Ishikawa (cell line): ENCODE measurements at regions not wholly inside any gene's neighbourhood (a gene's known extent, or its start where the extent isn't known, plus 50 kb on each side); places are given as distances from the start of the nearest gene placed in this dataset.
A peak's percentile ranks its signal among the peaks of the same experiment; 100 is the strongest.

Experiments used
- CEBPB ChIP-seq: IDR thresholded peaks from 2 replicates; pipeline ENCODE4 v1.6.1; 2012
- CREB1 ChIP-seq: IDR thresholded peaks from 2 replicates; pipeline ENCODE4 v1.6.1; 2012; ENCODE audit warnings: low read depth
- EGR1 ChIP-seq: IDR thresholded peaks from 2 replicates; pipeline ENCODE4 v1.6.1; 2012
- EP300 ChIP-seq: IDR thresholded peaks from 2 replicates; pipeline ENCODE4 v1.6.1; 2012; ENCODE audit warnings: borderline replicate concordance
- FOXM1 ChIP-seq: IDR thresholded peaks from 2 replicates; pipeline ENCODE4 v1.6.1; 2012; ENCODE audit warnings: low read depth, borderline replicate concordance
- NFIC ChIP-seq: IDR thresholded peaks from 2 replicates; pipeline ENCODE4 v1.6.1; 2012
- RAD21 ChIP-seq: IDR thresholded peaks from 2 replicates; pipeline ENCODE4 v1.6.1; 2012; ENCODE audit warnings: low read depth
- TAF1 ChIP-seq: IDR thresholded peaks from 2 replicates; pipeline ENCODE4 v1.6.1; 2012; ENCODE audit warnings: low read depth, mild to moderate bottlenecking
- TCF12 ChIP-seq: IDR thresholded peaks from 2 replicates; pipeline ENCODE4 v1.6.1; 2012; ENCODE audit warnings: low read depth
- TEAD4 ChIP-seq: IDR thresholded peaks from 2 replicates; pipeline ENCODE4 v1.6.1; 2012
- YY1 ChIP-seq: IDR thresholded peaks from 2 replicates; pipeline ENCODE4 v1.6.1; 2012; ENCODE audit warnings: low read depth
- ZBTB7A ChIP-seq: IDR thresholded peaks from 2 replicates; pipeline ENCODE4 v1.6.1; 2012; ENCODE audit warnings: low read depth
- TF ChIP-seq, protein P1 (sequence below): IDR thresholded peaks from 2 replicates; pipeline ENCODE4 v1.6.1; 2012
- TF ChIP-seq, protein P2 (sequence below): IDR thresholded peaks from 2 replicates; pipeline ENCODE4 v1.6.1; 2012; ENCODE audit warnings: low read depth, mild to moderate bottlenecking
- TF ChIP-seq, protein P3 (sequence below): IDR thresholded peaks from 2 replicates; pipeline ENCODE4 v1.6.1; 2012

DNA sequence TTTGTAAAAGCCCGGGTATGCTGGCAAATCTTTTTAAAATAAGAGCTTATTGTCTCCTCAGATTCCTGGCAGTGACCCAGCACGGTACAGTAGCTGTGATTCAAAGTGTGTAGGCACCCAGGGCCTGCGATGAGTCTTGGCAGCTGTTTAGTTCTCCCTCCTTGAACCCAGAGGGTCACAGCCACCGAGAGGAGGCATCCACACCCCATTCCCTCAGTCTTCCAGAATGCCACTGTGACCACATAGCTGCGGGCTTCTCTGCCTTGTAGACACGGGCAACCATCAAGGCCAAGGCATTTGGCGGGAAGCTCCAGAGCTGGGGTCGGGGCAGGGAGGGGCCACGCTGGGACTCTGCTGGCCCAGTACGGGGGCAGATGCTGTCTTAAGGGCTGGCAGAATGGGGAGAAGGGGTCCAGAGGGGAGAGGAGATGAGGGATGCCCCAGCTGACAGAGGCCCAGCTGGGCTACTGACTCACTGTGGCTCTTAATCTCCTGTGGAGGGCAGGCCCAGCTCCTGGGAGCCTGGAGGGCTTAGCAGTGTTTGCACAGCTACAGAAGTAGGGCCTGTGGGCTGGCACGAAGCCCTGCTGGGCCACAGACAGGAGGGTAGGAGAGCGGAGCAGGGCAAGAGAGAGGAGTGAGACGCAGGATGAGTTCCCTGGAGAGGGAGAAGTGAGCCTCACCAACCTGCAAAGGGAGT lies 68.8 kb upstream of the DLG1 start:
- TF ChIP-seq CREB1 (no peak), EP300 (no peak), EGR1 (no peak), FOXM1 (no peak), CEBPB (no peak), YY1 (no peak), TEAD4 (no peak), RAD21 (no peak), ZBTB7A (no peak), TAF1 (no peak), NFIC (no peak)
- TF ChIP-seq, protein P1, sequence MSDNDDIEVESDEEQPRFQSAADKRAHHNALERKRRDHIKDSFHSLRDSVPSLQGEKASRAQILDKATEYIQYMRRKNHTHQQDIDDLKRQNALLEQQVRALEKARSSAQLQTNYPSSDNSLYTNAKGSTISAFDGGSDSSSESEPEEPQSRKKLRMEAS: no peak
- TF ChIP-seq, protein P2, sequence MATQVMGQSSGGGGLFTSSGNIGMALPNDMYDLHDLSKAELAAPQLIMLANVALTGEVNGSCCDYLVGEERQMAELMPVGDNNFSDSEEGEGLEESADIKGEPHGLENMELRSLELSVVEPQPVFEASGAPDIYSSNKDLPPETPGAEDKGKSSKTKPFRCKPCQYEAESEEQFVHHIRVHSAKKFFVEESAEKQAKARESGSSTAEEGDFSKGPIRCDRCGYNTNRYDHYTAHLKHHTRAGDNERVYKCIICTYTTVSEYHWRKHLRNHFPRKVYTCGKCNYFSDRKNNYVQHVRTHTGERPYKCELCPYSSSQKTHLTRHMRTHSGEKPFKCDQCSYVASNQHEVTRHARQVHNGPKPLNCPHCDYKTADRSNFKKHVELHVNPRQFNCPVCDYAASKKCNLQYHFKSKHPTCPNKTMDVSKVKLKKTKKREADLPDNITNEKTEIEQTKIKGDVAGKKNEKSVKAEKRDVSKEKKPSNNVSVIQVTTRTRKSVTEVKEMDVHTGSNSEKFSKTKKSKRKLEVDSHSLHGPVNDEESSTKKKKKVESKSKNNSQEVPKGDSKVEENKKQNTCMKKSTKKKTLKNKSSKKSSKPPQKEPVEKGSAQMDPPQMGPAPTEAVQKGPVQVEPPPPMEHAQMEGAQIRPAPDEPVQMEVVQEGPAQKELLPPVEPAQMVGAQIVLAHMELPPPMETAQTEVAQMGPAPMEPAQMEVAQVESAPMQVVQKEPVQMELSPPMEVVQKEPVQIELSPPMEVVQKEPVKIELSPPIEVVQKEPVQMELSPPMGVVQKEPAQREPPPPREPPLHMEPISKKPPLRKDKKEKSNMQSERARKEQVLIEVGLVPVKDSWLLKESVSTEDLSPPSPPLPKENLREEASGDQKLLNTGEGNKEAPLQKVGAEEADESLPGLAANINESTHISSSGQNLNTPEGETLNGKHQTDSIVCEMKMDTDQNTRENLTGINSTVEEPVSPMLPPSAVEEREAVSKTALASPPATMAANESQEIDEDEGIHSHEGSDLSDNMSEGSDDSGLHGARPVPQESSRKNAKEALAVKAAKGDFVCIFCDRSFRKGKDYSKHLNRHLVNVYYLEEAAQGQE: no peak
- TF ChIP-seq, protein P3, sequence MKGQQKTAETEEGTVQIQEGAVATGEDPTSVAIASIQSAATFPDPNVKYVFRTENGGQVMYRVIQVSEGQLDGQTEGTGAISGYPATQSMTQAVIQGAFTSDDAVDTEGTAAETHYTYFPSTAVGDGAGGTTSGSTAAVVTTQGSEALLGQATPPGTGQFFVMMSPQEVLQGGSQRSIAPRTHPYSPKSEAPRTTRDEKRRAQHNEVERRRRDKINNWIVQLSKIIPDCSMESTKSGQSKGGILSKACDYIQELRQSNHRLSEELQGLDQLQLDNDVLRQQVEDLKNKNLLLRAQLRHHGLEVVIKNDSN: no peak

DNA sequence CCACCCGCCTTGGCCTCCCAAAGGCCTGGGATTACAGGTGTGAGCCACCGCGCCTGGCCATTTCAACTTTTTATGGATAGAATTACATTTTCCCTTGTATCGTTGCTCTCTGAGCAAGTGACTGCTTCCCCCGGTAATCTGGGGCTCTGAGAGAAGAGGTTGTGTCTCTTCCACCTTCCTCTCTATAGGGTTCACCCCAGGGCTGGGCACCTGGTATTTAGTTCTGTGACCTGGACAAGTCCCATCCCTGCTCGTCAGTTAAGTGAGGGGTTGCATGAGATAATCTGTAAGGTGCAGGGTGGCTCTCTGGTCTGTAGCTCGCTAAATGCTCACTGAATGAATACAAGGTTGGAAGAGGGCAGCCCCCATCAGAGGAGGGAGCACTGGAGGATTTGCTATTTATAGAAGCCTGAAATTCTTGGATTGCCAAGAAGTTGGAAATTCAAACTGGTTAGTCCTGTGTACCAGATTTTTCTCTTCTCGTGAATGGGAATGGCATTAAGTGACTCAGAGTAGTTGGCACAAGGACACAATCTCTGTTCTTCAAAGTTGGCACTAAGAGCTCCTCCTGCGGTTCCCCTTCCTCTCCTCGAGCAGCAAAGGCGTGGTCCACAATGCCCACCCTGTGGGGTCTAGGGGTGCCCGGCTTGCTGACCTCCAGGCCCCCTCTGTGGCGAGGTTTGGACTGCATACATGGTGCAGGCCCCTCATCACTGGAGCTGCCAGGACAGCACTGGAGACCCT lies 68.1 kb upstream of the DLG1 start:
- no peak for TF ChIP-seq CREB1
- TF ChIP-seq NFIC: peak; percentile 67

DNA sequence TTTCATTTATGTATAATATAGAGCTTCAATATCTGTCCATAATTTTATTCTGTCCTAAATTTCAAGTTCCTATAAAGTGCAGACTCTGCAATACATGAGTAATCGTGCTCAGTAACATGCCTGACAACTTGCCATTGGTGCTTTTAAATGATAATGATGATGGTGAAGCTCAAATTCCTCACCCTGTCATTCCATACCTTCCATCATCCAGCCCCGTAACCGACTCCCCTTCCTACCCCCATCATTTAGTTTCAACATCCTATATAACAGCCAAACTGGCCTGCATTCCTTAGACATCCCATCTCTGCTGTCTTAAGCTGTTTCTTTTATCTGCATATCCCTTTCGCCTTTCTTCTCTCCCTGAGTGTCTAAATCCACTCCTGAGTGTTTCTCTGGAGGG lies 67.2 kb upstream of the DLG1 start:
- no peak for TF ChIP-seq TEAD4
- TF ChIP-seq ZBTB7A: no peak
- TF ChIP-seq CEBPB: no peak
- no peak for TF ChIP-seq RAD21
- TF ChIP-seq, protein P2: no peak
- TF ChIP-seq TCF12: no peak
- no peak for TF ChIP-seq NFIC
- TF ChIP-seq, protein P1: no peak
- TF ChIP-seq, protein P3: no peak
- TF ChIP-seq TAF1: no peak
- TF ChIP-seq EP300: no peak
- TF ChIP-seq YY1: no peak
- no peak for TF ChIP-seq CREB1
- no peak for TF ChIP-seq FOXM1

DNA sequence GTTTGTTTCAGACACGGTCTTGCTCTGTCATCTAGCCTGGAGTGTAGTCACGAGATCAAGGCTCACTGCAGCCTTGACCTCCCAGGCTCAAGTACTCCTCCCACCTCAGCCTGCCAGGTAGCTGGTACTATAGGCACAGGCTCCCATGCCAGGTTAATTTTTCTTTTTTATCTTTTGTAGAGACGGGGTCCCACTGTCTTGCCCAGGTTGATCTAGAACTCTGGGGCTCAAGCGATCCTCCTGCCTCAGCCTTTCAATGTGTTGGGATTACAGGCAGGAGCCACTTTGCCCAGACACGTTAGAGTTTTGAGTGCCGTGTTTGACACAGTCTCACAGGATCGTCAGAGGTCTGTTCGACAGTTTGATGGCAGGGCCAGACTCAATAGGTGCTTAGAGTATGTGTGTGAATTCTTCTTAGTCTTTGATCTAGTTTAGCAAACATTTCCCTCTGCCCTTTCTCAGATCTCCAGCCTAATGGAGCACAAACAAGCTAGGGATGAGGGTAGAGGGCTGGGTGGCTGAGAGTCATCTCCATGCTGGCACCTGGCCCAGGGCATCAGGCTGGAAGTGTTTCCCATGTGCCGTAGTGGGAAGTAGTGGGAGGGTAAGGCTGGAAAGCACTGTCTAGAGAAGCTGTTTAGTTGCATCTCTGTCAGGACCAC lies 66.1 kb upstream of the DLG1 start:
- no peak for TF ChIP-seq TEAD4
- TF ChIP-seq, protein P2: no peak
- TF ChIP-seq RAD21: no peak
- TF ChIP-seq CEBPB: no peak
- no peak for TF ChIP-seq EP300
- no peak for TF ChIP-seq TAF1
- no peak for TF ChIP-seq EGR1
- no peak for TF ChIP-seq NFIC
- no peak for TF ChIP-seq FOXM1
- TF ChIP-seq, protein P3: no peak
- TF ChIP-seq YY1: no peak
- TF ChIP-seq ZBTB7A: no peak
- TF ChIP-seq CREB1: no peak
- TF ChIP-seq, protein P1: no peak
- no peak for TF ChIP-seq TCF12
